ENCODE measurements at regions not wholly inside any gene's neighbourhood (a gene's known extent, or its start where the extent isn't known, plus 50 kb on each side); places are given as distances from the start of the nearest gene placed in this dataset.

DNA sequence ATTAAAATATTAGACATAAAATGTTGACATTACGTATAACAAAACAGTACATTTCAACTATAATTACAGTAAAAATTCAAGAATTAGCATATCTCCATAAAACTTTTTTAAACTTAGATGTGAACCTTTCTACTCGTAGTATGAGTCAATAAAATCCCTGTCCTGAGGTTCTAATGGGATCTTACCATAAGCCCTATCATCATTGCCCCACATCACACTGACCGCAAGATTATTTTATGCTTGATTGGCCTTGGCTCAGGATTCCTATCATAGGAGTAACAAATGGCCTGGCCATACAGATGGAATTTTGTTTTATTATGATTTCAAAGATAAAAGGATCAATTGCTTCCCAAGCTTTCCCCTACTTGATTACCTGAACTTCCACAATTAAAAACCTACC, 238.3 kb downstream of the MEF2C start:
- TF ChIP-seq, protein P1, sequence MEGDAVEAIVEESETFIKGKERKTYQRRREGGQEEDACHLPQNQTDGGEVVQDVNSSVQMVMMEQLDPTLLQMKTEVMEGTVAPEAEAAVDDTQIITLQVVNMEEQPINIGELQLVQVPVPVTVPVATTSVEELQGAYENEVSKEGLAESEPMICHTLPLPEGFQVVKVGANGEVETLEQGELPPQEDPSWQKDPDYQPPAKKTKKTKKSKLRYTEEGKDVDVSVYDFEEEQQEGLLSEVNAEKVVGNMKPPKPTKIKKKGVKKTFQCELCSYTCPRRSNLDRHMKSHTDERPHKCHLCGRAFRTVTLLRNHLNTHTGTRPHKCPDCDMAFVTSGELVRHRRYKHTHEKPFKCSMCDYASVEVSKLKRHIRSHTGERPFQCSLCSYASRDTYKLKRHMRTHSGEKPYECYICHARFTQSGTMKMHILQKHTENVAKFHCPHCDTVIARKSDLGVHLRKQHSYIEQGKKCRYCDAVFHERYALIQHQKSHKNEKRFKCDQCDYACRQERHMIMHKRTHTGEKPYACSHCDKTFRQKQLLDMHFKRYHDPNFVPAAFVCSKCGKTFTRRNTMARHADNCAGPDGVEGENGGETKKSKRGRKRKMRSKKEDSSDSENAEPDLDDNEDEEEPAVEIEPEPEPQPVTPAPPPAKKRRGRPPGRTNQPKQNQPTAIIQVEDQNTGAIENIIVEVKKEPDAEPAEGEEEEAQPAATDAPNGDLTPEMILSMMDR (IDR thresholded peaks at IDR 0.05), result no peak
- TF ChIP-seq POLR2A (IDR thresholded peaks at IDR 0.05) (no peak), POLR2AphosphoS5 (IDR thresholded peaks at IDR 0.05) (no peak)

Measured in breast epithelium (tissue), 3 donors.